Non-pigmented ciliary epithelial cell (primary cell): ENCODE measurements at regions not wholly inside any gene's neighbourhood (a gene's known extent, or its start where the extent isn't known, plus 50 kb on each side); places are given as distances from the start of the nearest gene placed in this dataset.
"Not testable (repeated sequence)": the region's sequence is repeated elsewhere in the genome, so short reads cannot be mapped to it uniquely, and the experiment has no call there.

Source experiments
- DNase-seq: peaks from one replicate; pipeline ENCODE4 v3.0.0-alpha.2; 2010; ENCODE audit warnings: low read depth

- DNase-seq = no peak
Observed at GRCh38 chr10:64416011-64416410, 894.8 kb downstream of the REEP3 start.

- DNase-seq = no peak
Observed at GRCh38 chr10:64419461-64419860, 898.3 kb downstream of the REEP3 start.

GRCh38 chr10:64426745-64427144 lies 905.5 kb downstream of the REEP3 start:
- no peak for DNase-seq

GRCh38 chr10:64430690-64431323 lies 909.6 kb downstream of the REEP3 start:
- DNase-seq = no peak

GRCh38 chr10:64441872-64442271 lies 920.7 kb downstream of the REEP3 start:
- not testable (repeated sequence) for DNase-seq

GRCh38 chr10:64444163-64444562 lies 923.0 kb downstream of the REEP3 start:
- no peak for DNase-seq

- DNase-seq = no peak
Observed at GRCh38 chr10:64444564-64444963, 923.4 kb downstream of the REEP3 start.

- DNase-seq = no peak
Observed at GRCh38 chr10:64449603-64450002, 928.4 kb downstream of the REEP3 start.

- DNase-seq = no peak
Observed at GRCh38 chr10:64450312-64450711, 929.1 kb downstream of the REEP3 start.

- DNase-seq = no peak
Observed at GRCh38 chr10:64454962-64455361, 933.8 kb downstream of the REEP3 start.

- no peak for DNase-seq
Observed at GRCh38 chr10:64458306-64458705, 937.1 kb downstream of the REEP3 start.

GRCh38 chr10:64463406-64463805 lies 942.2 kb downstream of the REEP3 start:
- no peak for DNase-seq

- no peak for DNase-seq
Observed at GRCh38 chr10:64465653-64466052, 944.5 kb downstream of the REEP3 start.

- DNase-seq = no peak
Observed at GRCh38 chr10:64468219-64468618, 947.0 kb downstream of the REEP3 start.

GRCh38 chr10:64476506-64476905 lies 955.3 kb downstream of the REEP3 start:
- no peak for DNase-seq

- DNase-seq = no peak
Observed at GRCh38 chr10:64477791-64478190, 956.6 kb downstream of the REEP3 start.

- no peak for DNase-seq
Observed at GRCh38 chr10:64484811-64485330, 963.7 kb downstream of the REEP3 start.

- peak; percentile 30 for DNase-seq
Observed at GRCh38 chr10:64486149-64486548, 964.9 kb downstream of the REEP3 start.

GRCh38 chr10:64486901-64487300 lies 965.7 kb downstream of the REEP3 start:
- DNase-seq = no peak

- DNase-seq = no peak
Observed at GRCh38 chr10:64494901-64495300, 973.7 kb downstream of the REEP3 start.

GRCh38 chr10:64497306-64497705 lies 976.1 kb downstream of the REEP3 start:
- DNase-seq = no peak

- DNase-seq = no peak
Observed at GRCh38 chr10:64501807-64502206, 980.6 kb downstream of the REEP3 start.

- no peak for DNase-seq
Observed at GRCh38 chr10:64502936-64503335, 981.7 kb downstream of the REEP3 start.

- no peak for DNase-seq
Observed at GRCh38 chr10:64503429-64503828, 982.2 kb downstream of the REEP3 start.
